Hepatocyte (in vitro differentiated cells): ENCODE measurements at regions not wholly inside any gene's neighbourhood (a gene's known extent, or its start where the extent isn't known, plus 50 kb on each side); places are given as distances from the start of the nearest gene placed in this dataset.
"Not testable (repeated sequence)": the region's sequence is repeated elsewhere in the genome, so short reads cannot be mapped to it uniquely, and the experiment has no call there.

Source experiments
- DNase-seq: peaks from one replicate; pipeline ENCODE4 v3.0.0-alpha.2; 2016; ENCODE audit warnings: low spot score
- H2AFZ ChIP-seq: fragments of 200-600 bp; sonication (generic); 2 replicates; pipeline ENCODE4 v1.6.0; 2016; ENCODE audit warnings: antibody characterized with exemption, mild to moderate bottlenecking
- H3K27ac ChIP-seq: fragments of 200-600 bp; sonication (generic); 2 replicates; pipeline ENCODE4 v1.5.1; 2016; ENCODE audit warnings: mild to moderate bottlenecking
- H3K27me3 ChIP-seq: fragments of 200-600 bp; sonication (generic); 2 replicates; pipeline ENCODE4 v1.6.1; 2016
- H3K36me3 ChIP-seq: fragments of 200-600 bp; sonication (generic); replicated peaks from 2 replicates; pipeline ENCODE4 v1.5.1; 2016; ENCODE audit warnings: low read depth; ENCODE audit not compliant: insufficient read depth
- H3K4me1 ChIP-seq: fragments of 200-600 bp; sonication (generic); 2 replicates; pipeline ENCODE4 v1.5.1; 2016; ENCODE audit warnings: mild to moderate bottlenecking, moderate library complexity; ENCODE audit not compliant: insufficient read depth
- H3K4me2 ChIP-seq: fragments of 200-600 bp; sonication (generic); 2 replicates; pipeline ENCODE4 v1.6.0; 2016
- H3K4me3 ChIP-seq: fragments of 200-600 bp; sonication (generic); 2 replicates; pipeline ENCODE4 v1.5.1; 2016; ENCODE audit warnings: mild to moderate bottlenecking
- H3K79me2 ChIP-seq: fragments of 200-600 bp; sonication (generic); 2 replicates; pipeline ENCODE4 v1.6.0; 2017; ENCODE audit warnings: mild to moderate bottlenecking
- H3K9me2 ChIP-seq: fragments of 200-600 bp; sonication (generic); replicated peaks from 2 replicates; pipeline ENCODE4 v1.6.0; 2017; ENCODE audit warnings: mild to moderate bottlenecking; ENCODE audit not compliant: insufficient read depth
- H3K9me3 ChIP-seq: fragments of 200-600 bp; sonication (generic); 2 replicates; pipeline ENCODE4 v1.5.1; 2016; ENCODE audit warnings: low read depth, mild to moderate bottlenecking
- H4K20me1 ChIP-seq: fragments of 200-600 bp; sonication (generic); 2 replicates; pipeline ENCODE4 v1.6.0; 2016; ENCODE audit warnings: mild to moderate bottlenecking; ENCODE audit not compliant: insufficient read depth, poor library complexity, severe bottlenecking
- CTCF ChIP-seq: fragments of 200-600 bp; sonication (generic); IDR thresholded peaks from 2 replicates; pipeline ENCODE4 v1.5.1; 2016; ENCODE audit warnings: antibody characterized with exemption, mild to moderate bottlenecking; ENCODE audit not compliant: poor library complexity
- EZH2 ChIP-seq: fragments of 200-600 bp; sonication (generic); IDR thresholded peaks from 2 replicates; pipeline ENCODE4 v1.6.1; 2016; ENCODE audit warnings: antibody characterized with exemption, mild to moderate bottlenecking, borderline replicate concordance
- EZH2phosphoT487 ChIP-seq: fragments of 200-600 bp; sonication (generic); IDR thresholded peaks from one replicate; pipeline ENCODE4 v1.6.1; 2018; ENCODE audit warnings: antibody characterized with exemption, mild to moderate bottlenecking, low read depth, moderate library complexity; ENCODE audit not compliant: unreplicated experiment, severe bottlenecking
- WGBS: methylation state at CpG from one replicate; pipeline ENCODE4 v1.1.6; 2016; ENCODE audit warnings: low lambda C conversion rate; ENCODE audit errors: missing lambda C conversion rate; 5-methylcytosine and 5-hydroxymethylcytosine counted together

GRCh38 chr20:47885909-47886453 is 100.7 kb upstream of the SULF2 start:
- no peaks in the 10 kb centered on the region for H3K9me2 ChIP-seq
- no peaks in the 10 kb centered on the region for H3K9me3 ChIP-seq
- H3K27ac ChIP-seq: no peak overlapping the region
- no peak overlapping the region for H2AFZ ChIP-seq
- no peak overlapping the region for H3K4me3 ChIP-seq
- H3K79me2 ChIP-seq: no peaks in the 10 kb centered on the region
- H3K4me2 ChIP-seq: no peak overlapping the region
- TF ChIP-seq EZH2 (no peak), EZH2phosphoT487 (no peak), CTCF (no peak)
- no peaks in the 10 kb centered on the region for H3K36me3 ChIP-seq
- no peak for DNase-seq
- no peaks in the 10 kb centered on the region for H3K4me1 ChIP-seq
- H3K27me3 ChIP-seq: no peaks in the 10 kb centered on the region
- WGBS: 86% methylated on average over 8 of the region's 8 CpGs
- no peaks in the 10 kb centered on the region for H4K20me1 ChIP-seq

GRCh38 chr20:47883940-47884339 is 98.7 kb upstream of the SULF2 start:
- H3K4me2 ChIP-seq, H3K79me2 ChIP-seq, H4K20me1 ChIP-seq, DNase-seq, H3K9me3 ChIP-seq, H2AFZ ChIP-seq, H3K4me3 ChIP-seq, H3K27me3 ChIP-seq, H3K36me3 ChIP-seq, H3K9me2 ChIP-seq, H3K27ac ChIP-seq, H3K4me1 ChIP-seq: not testable (repeated sequence)
- 46% methylated on average over 1 of the region's 1 CpG for WGBS

GRCh38 chr20:47883186-47883585 is 97.9 kb upstream of the SULF2 start:
- Histone ChIP-seq H2AFZ (no peak overlapping the region), H3K4me3 (no peak overlapping the region), H3K36me3 (no peaks in the 10 kb centered on the region), H3K4me1 (no peaks in the 10 kb centered on the region), H3K4me2 (no peak overlapping the region), H4K20me1 (no peaks in the 10 kb centered on the region), H3K79me2 (no peaks in the 10 kb centered on the region), H3K27me3 (no peaks in the 10 kb centered on the region), H3K9me3 (no peaks in the 10 kb centered on the region), H3K27ac (no peak overlapping the region), H3K9me2 (no peaks in the 10 kb centered on the region)
- 86% methylated on average over 5 of the region's 5 CpGs for WGBS
- TF ChIP-seq EZH2phosphoT487: no peak
- no peak for TF ChIP-seq CTCF
- no peak for TF ChIP-seq EZH2
- DNase-seq: no peak

- no peaks in the 10 kb centered on the region for H3K36me3 ChIP-seq
- H3K4me1 ChIP-seq: no peaks in the 10 kb centered on the region
- no peak overlapping the region for H3K4me2 ChIP-seq
- no peak for DNase-seq
- no peaks in the 10 kb centered on the region for H3K9me2 ChIP-seq
- no peak for TF ChIP-seq EZH2
- no peak for TF ChIP-seq CTCF
- no peak for TF ChIP-seq EZH2phosphoT487
- WGBS: 95% methylated on average over 15 of the region's 15 CpGs
- no peak overlapping the region for H2AFZ ChIP-seq
- no peak overlapping the region for H3K4me3 ChIP-seq
- H3K27ac ChIP-seq: no peak overlapping the region
- H4K20me1 ChIP-seq: no peaks in the 10 kb centered on the region
- no peaks in the 10 kb centered on the region for H3K79me2 ChIP-seq
- no peaks in the 10 kb centered on the region for H3K27me3 ChIP-seq
- no peaks in the 10 kb centered on the region for H3K9me3 ChIP-seq
Measured at GRCh38 chr20:47879771-47880170, 94.5 kb upstream of the SULF2 start.
